Skin epidermis (tissue), 12 donors: ENCODE measurements at regions not wholly inside any gene's neighbourhood (a gene's known extent, or its start where the extent isn't known, plus 50 kb on each side); places are given as distances from the start of the nearest gene placed in this dataset.
A peak's percentile ranks its signal among the peaks of the same experiment; 100 is the strongest.
"Not testable (repeated sequence)": the region's sequence is repeated elsewhere in the genome, so short reads cannot be mapped to it uniquely, and the experiment has no call there.

Experiments used
- H3K27ac ChIP-seq, 21 experiments: fragments of 200-600 bp; sonication (generic) in 11 of 21; one replicate each; pipeline ENCODE4 v1.5.0; 2020; ENCODE audit warnings: mild to moderate bottlenecking in 3 of 21, inconsistent platforms in 2 of 21, moderate library complexity in 2 of 21
- H3K4me3 ChIP-seq, 7 experiments: fragments of 200-600 bp; sonication (generic) in 2 of 7; one replicate each; pipeline ENCODE4 v1.5.0; 2020; ENCODE audit warnings: inconsistent platforms in 2 of 7, mild to moderate bottlenecking in 2 of 7, moderate library complexity in 1 of 7

DNA sequence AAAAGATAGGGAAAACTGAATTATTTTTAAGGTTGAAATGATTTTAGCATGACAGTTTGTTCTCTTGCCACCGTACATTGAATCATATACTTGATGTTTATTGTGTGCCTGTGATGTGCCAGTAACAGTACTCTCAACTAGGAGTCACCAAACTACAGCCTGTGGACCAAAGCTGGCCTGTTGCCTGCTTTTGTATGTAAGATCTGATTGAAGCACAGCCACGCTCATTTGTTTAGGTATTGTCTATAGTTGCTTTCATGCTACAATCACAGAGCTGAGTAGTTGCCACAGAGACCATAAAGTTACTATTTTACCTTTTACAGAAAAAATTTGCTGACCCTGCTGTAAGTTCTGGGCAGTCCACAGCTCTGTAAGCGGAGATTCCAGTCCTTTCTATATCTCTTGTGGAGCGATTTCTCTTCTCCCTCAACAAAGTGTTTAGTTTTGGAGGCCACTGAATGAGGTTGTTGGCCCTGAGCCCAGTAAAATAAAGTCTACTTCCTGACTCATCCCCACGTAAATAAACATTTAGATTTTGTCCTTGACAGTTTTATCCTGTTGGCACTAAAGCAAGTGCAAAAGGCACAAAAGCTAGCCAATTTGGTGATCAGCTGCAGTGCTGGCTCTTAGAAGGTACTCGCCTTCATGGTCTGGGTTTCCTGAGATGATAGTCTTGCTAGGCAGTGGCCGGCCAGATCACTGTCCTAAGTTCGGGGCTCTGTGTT, 180.2 kb upstream of the ZNF92 start:
- not testable (repeated sequence) for H3K4me3 ChIP-seq, H3K27ac ChIP-seq

- not testable (repeated sequence) for H3K4me3 ChIP-seq, H3K27ac ChIP-seq
These were observed 170.6 kb upstream of the ERV3-1 start for GRCh38 chr7:65177041-65177440.

DNA sequence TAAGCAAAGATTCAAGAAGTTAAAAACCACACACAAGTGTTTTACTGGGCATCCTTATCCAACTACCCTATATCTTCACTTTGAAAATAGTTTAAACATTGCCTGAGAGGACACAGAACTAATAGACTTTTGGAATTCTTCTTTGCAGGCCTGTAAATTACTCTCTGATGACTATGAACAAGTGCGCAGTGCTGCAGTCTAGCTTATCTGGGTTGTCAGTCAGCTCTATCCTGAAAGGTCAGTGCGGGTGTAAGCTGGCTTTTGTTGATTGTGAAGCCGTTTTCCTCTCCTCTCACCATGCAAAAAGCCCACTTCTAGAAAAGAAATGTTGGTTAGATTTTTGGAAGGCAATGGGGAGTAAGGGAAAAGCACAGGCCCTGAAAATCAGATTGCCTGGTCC, 143.6 kb upstream of the ERV3-1 start:
- H3K27ac ChIP-seq, H3K4me3 ChIP-seq: not testable (repeated sequence)

DNA sequence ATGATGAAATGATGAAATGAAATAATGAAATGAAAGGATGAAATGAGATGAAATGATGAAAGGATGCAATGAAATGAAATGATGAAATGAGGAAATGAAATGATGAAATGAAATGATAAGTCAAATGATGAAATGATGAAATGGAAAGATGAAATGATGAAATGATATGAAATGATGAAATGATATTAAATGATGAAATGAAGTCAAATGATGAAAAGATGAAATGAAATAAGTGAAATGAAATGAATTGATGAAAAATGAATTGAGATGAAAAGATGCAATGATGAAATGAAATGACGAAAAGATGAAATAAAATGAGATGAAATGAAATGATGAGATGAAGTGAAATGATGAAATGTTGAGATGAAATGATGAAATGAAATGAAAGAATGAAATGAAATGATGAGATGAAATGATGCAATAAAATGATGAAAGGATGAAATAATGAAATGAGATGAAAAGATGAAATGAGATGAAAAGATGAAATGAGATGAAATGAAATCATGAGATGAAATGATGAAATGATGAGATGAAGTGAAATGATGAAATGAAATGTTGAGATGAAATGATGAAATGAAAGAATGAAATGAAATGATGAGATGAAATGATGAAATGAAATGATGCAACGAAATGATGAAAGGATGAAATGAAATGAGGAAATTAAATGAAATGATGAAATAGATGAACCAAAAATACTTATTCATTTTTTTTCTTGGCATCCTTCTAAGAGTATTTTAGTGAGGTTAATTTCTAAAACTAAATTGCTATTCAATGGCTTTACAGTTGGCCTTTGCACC, 139.8 kb upstream of the ERV3-1 start:
- not testable (repeated sequence) for H3K4me3 ChIP-seq, H3K27ac ChIP-seq

- H3K4me3 ChIP-seq, H3K27ac ChIP-seq: not testable (repeated sequence)
These were observed 139.2 kb upstream of the ERV3-1 start for GRCh38 chr7:65145710-65146109.

GRCh38 chr7:65145008-65145407, 138.5 kb upstream of the ERV3-1 start:
- not testable (repeated sequence) for H3K27ac ChIP-seq, H3K4me3 ChIP-seq

DNA sequence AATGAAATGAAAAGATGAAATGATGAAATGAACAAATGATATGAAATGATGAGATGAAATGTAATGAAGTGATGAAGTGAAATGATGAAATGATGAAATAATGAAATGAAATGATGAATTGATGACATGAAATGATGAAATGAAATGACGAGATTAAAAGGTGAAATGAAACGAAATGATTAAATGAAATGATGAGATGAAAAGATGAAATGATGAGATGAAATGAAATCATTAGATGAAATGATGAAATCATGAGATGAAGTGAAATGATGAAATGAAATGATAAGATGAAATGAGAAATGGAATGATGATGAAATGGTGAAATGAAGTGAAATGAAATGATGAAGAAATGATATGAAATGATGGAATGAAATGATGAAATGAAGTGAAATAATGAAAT, 138.1 kb upstream of the ERV3-1 start:
- H3K4me3 ChIP-seq: not testable (repeated sequence)

DNA sequence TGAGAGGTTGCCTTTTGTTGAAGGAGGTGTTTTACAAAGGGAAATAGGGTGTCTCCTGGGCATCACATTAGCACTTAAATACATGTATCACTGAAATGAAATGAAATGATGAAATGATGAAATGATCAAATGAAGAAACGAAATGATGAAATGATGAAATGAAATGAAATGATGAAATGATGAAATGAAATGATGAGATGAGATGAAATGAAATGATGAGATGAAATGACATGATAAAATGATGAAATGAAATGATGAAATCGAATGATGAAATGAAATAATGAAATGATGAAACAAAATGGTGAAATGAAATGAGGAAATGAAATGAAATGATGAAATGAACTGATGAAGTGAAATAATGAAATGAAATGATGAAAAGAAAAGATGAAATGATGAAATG, 137.6 kb upstream of the ERV3-1 start:
- not testable (repeated sequence) for H3K27ac ChIP-seq, H3K4me3 ChIP-seq

More for the DNA sequence above, 138.1 kb upstream of the ERV3-1 start:
- not testable (repeated sequence) for H3K27ac ChIP-seq

DNA sequence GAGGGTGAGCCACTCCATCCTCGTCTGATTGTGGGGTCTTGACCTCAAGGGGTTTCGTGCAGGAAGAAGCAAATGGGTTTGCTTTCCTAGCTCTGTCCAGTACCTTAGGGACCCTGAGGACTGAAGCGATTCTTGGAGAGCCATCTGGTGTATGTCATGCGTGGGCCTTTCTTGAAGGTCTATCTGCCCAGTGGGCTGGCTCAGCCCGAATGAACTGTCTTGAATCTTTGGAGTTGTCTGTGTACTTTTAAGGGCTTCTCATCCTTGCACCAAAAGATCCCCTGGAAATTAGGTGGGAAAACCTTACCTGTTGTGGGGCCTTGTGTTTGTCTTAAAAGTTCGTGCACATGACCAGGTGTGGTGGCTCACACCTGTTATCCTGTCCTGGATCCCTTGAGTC, 135.4 kb upstream of the ERV3-1 start:
- H3K4me3 ChIP-seq, H3K27ac ChIP-seq: not testable (repeated sequence)

DNA sequence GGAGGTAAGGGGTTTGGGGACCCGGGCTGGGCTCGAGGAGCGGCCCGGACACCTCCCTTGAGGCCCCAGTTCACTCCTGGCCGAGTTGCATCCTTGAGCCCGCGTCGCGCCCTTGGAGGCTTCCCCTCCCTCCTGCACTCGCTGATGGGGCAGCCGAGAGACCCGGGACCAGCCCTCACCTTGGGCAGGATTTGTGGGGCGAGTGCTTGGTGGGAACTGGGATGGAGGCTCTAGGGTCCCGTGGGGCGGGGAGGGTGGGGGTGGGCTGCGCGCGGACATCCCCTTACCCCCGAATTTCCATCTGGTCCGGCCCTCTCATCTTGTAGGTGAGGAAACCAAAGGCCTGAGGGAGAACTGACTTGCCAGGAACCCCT, 134.9 kb upstream of the ERV3-1 start:
- not testable (repeated sequence) for H3K27ac ChIP-seq, H3K4me3 ChIP-seq

DNA sequence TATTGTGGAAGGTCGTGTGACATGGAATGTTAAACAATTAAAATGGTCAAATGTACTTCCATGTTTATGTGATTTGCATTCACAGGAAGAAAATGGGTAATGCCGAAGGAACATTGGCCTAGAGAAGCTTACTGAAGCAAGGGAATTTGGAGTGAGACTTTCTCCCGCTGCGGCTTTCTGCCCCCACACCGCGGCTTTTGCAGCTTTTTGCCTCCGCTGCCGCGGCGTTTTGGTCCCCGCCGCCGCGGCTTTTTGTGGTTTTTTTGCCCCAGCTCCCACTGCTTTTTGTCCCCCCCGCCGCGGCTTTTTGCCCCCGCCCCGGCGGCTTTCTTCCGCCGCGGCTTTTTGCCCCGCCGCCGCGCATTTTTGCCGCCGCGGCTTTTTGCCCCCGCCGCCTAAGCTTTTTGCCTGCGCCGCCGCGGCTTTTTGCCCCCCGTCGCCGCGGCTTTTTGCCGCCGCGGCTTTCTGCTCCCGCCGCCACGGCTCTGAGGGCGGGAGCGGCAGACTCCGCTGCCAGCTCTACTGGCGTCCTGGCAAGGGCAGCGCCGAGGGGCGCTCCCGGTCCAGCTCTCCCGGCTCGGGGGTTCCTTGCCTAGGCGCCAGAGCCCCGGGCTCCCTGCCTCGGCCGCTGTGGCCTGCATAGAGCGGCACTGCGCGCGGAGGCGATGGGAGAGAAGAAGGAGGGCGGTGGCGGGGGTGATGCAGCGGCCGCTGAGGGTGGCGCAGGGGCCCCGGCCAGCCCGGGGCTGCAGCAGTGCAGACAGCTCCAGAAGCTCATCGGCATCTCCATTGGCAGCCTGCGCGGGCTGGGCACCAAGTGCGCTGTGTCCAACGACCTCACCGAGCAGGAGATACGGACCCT, 134.3 kb upstream of the ERV3-1 start:
- H3K4me3 ChIP-seq, H3K27ac ChIP-seq: not testable (repeated sequence)

DNA sequence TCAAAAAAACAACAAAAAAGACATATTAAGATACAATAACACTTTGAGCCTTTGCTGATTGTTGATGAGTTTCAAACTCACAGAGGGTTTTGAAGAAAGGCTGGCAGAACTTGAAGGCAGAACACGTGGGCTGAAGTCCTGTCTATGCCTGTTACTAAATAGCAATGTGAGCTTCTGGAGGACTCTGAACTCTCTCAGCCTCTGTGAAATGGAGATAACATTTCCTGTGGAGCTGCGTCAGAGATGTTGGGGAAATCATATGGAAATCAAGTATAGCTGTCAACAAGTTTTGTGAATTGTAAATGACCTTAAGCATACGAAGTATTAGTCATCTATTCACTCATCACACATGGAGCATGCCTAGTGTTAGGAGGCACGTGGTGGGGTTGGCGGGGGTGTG, 130.4 kb upstream of the ERV3-1 start:
- not testable (repeated sequence) for H3K4me3 ChIP-seq

GRCh38 chr7:65133087-65133486, 126.6 kb upstream of the ERV3-1 start:
- not testable (repeated sequence) for H3K27ac ChIP-seq, H3K4me3 ChIP-seq

More for the DNA sequence above, 130.4 kb upstream of the ERV3-1 start:
- H3K27ac ChIP-seq: not testable (repeated sequence)

DNA sequence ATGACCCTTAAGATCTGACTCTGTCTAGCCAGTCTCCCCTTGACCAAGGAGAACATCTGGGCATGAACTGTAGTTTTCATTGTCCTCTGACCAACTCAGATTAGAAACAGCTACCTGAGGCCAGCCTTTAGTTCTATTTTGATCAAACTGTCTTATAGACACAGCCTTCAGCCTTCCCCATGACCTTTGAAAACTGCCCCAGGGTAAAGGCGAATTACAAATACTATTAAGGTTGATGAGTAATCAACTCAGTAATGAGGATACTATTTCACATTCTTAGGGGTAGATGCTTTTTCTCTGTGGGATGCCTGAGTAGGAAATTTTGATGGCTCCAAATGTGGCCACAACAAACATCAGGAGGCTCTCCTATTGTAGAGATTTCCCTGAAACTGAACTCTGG, 125.8 kb upstream of the ERV3-1 start:
- not testable (repeated sequence) for H3K4me3 ChIP-seq, H3K27ac ChIP-seq

DNA sequence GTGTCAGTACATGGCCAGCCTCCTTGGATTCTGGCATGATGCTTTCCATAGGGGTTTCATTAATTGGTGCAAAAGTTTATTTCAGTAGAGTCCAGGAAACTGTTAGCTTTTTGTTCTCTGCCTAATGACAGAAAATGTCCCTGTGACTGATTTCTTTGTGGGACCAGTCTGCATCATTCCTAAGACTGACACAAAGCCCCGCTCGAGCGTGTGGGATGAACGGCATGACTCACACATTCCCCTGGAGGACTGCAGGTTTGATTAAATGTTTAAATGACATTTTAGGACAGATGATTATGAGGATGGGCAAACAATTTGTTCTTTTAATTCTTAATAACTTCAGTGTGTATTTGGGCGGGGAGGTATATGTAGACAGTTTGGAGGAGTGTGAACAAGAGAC, 120.9 kb upstream of the ERV3-1 start:
- not testable (repeated sequence) for H3K4me3 ChIP-seq, H3K27ac ChIP-seq

DNA sequence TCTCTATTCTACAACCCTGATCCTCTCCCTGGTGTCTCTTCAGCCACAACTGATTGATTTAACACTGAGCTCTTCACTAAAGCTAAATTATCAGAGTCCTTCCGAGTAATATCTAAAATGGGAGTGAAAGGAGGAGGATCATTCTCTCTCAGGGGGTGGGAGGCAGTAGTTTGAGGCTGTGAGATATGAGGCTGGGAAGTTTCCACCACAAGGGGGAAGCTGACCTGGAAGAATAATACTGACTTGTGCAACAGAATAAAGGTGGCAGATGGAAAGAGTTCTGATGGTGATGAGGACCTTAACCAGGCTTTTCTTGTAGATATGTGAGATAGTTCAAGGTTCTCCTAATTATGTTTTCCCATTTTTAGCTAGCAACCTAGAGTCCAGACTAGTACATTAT, 118.1 kb upstream of the ERV3-1 start:
- H3K4me3 ChIP-seq, H3K27ac ChIP-seq: not testable (repeated sequence)

GRCh38 chr7:65105650-65106203, 99.2 kb upstream of the ERV3-1 start:
- not testable (repeated sequence) for H3K27ac ChIP-seq, H3K4me3 ChIP-seq

GRCh38 chr7:65100499-65100898, 94.0 kb upstream of the ERV3-1 start:
- not testable (repeated sequence) for H3K27ac ChIP-seq

DNA sequence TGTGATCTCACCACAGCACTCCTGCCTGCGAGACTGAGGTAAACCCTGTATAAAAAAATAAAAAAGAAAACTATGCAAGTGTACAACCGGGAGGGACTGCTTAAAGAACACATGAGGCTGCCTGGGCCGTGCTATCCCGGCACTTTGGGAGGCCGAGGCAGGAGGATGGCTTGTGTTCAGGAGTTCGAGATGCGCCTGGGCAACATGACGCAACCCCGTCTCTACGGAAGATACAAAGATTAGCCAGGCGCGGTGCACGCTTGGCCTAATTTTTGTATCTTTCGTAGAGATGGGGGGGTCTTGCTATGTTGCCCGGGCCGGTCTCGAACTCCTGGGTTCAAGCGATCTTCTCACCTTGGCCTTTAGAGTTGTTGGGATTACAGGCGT, 75.2 kb upstream of the ERV3-1 start:
- peak overlapping the region; percentile 62 to 79 (median 76) for H3K4me3 ChIP-seq

More at GRCh38 chr7:65100499-65100898, 94.0 kb upstream of the ERV3-1 start:
- H3K4me3 ChIP-seq: not testable (repeated sequence)

More for the DNA sequence above, 75.2 kb upstream of the ERV3-1 start:
- peak overlapping the region in 20 of 21 experiments; percentile 36 to 87 (median 74) for H3K27ac ChIP-seq
